Thoracic aorta (tissue), 2 donors: ENCODE measurements at regions not wholly inside any gene's neighbourhood (a gene's known extent, or its start where the extent isn't known, plus 50 kb on each side); places are given as distances from the start of the nearest gene placed in this dataset.

Experiments used
- ATAC-seq: fragments of 150-250 bp; one replicate; pipeline ENCODE4 v1.8.0; 2017; ENCODE audit warnings: low read depth; ENCODE audit not compliant: insufficient number of reproducible peaks, low FRiP score
- DNase-seq: peaks from one replicate; pipeline ENCODE4 v3.0.0-alpha.2; 2020; ENCODE audit warnings: low spot score
- H3K27ac ChIP-seq, 2 donors: fragments of 200-600 bp; sonication (generic); 1 replicate in 1 of 2; 2 replicates in 1 of 2; pipeline ENCODE4 v1.5.1; 2016; ENCODE audit warnings: mild to moderate bottlenecking in 2 of 2, moderate library complexity in 2 of 2
- H3K27me3 ChIP-seq: fragments of 200-600 bp; sonication (generic); replicated peaks from 2 replicates; pipeline ENCODE4 v1.6.0; 2016; ENCODE audit warnings: mild to moderate bottlenecking; ENCODE audit not compliant: insufficient read depth
- H3K36me3 ChIP-seq: fragments of 200-600 bp; sonication (generic); one replicate; pipeline ENCODE4 v1.5.1; 2016
- H3K4me1 ChIP-seq, 2 donors: fragments of 200-600 bp; sonication (generic); 1 replicate in 1 of 2; 2 replicates in 1 of 2; pipeline versions ENCODE4 v1.5.1 to v1.6.0; 2016; ENCODE audit warnings: low read depth in 2 of 2, mild to moderate bottlenecking in 1 of 2; ENCODE audit not compliant: control insufficient read depth in 1 of 2
- H3K4me3 ChIP-seq: fragments of 200-600 bp; sonication (generic); 2 replicates; pipeline ENCODE4 v1.5.1; 2016; ENCODE audit warnings: mild to moderate bottlenecking
- H3K9me3 ChIP-seq: fragments of 200-600 bp; sonication (generic); 2 replicates; pipeline ENCODE4 v1.5.1; 2016
- CTCF ChIP-seq: fragments of 200-600 bp; sonication (generic); IDR thresholded peaks from one replicate; pipeline ENCODE4 v1.5.1; 2019; ENCODE audit warnings: antibody characterized with exemption

- no peaks in the 10 kb centered on the region for H3K36me3 ChIP-seq
- no peaks in the 10 kb centered on the region for H3K4me1 ChIP-seq
- H3K27me3 ChIP-seq, result no peaks in the 10 kb centered on the region
- no peak for TF ChIP-seq CTCF
- no peak overlapping the region for H3K4me3 ChIP-seq
- no peak for DNase-seq
- ATAC-seq, result no peak
- H3K27ac ChIP-seq, result no peak overlapping the region
- no peaks in the 10 kb centered on the region for H3K9me3 ChIP-seq
Measured at GRCh38 chr7:70884440-70884764, 247.5 kb upstream of the GALNT17 start.

GRCh38 chr7:70884809-70885208 lies 247.1 kb upstream of the GALNT17 start:
- no peaks in the 10 kb centered on the region for H3K4me1 ChIP-seq
- TF ChIP-seq CTCF, result no peak
- DNase-seq, result no peak
- H3K4me3 ChIP-seq, result no peak overlapping the region
- no peaks in the 10 kb centered on the region for H3K27me3 ChIP-seq
- no peak for ATAC-seq
- H3K9me3 ChIP-seq, result no peaks in the 10 kb centered on the region
- no peak overlapping the region for H3K27ac ChIP-seq
- H3K36me3 ChIP-seq, result no peaks in the 10 kb centered on the region

GRCh38 chr7:70886547-70886946 lies 245.4 kb upstream of the GALNT17 start:
- ATAC-seq (no peak), DNase-seq (no peak)
- no peak for TF ChIP-seq CTCF

GRCh38 chr7:70887186-70887585 lies 244.8 kb upstream of the GALNT17 start:
- Histone ChIP-seq H3K36me3 (no peaks in the 10 kb centered on the region), H3K9me3 (no peaks in the 10 kb centered on the region), H3K4me1 (no peaks in the 10 kb centered on the region), H3K4me3 (no peak overlapping the region), H3K27me3 (no peaks in the 10 kb centered on the region), H3K27ac (no peak overlapping the region)
- no peak for TF ChIP-seq CTCF
- no peak for ATAC-seq
- no peak for DNase-seq

More at GRCh38 chr7:70886547-70886946, 245.4 kb upstream of the GALNT17 start:
- no peak overlapping the region for H3K4me3 ChIP-seq
- H3K27ac ChIP-seq, result no peak overlapping the region
- H3K36me3 ChIP-seq, result no peaks in the 10 kb centered on the region
- H3K27me3 ChIP-seq, result no peaks in the 10 kb centered on the region
- H3K9me3 ChIP-seq, result no peaks in the 10 kb centered on the region
- H3K4me1 ChIP-seq, result no peaks in the 10 kb centered on the region

GRCh38 chr7:70890147-70890969 lies 241.6 kb upstream of the GALNT17 start:
- Histone ChIP-seq H3K4me3 (no peak overlapping the region), H3K9me3 (no peaks in the 10 kb centered on the region)
- DNase-seq, result no peak

More at GRCh38 chr7:70890147-70890969, 241.6 kb upstream of the GALNT17 start:
- no peaks in the 10 kb centered on the region for H3K4me1 ChIP-seq
- no peak for ATAC-seq
- no peaks in the 10 kb centered on the region for H3K36me3 ChIP-seq
- no peak for TF ChIP-seq CTCF
- H3K27me3 ChIP-seq, result no peaks in the 10 kb centered on the region
- no peak overlapping the region for H3K27ac ChIP-seq
